H9 (cell line): ENCODE measurements at regions not wholly inside any gene's neighbourhood (a gene's known extent, or its start where the extent isn't known, plus 50 kb on each side); places are given as distances from the start of the nearest gene placed in this dataset.

Experiments used
- DNase-seq: peaks from one replicate; pipeline ENCODE4 v3.0.0-alpha.2; 2017
- H2AFZ ChIP-seq: one replicate; pipeline ENCODE4 v1.6.1; 2013; ENCODE audit warnings: mild to moderate bottlenecking, low read length, control low read depth, moderate library complexity
- H2AK5ac ChIP-seq: 2 replicates; pipeline ENCODE4 v1.6.1; 2013; ENCODE audit warnings: low read length, control low read depth, mixed read lengths; ENCODE audit not compliant: insufficient read length
- H2BK120ac ChIP-seq: one replicate; pipeline ENCODE4 v1.6.1; 2013; ENCODE audit warnings: low read depth, mild to moderate bottlenecking, low read length, control low read depth, inconsistent platforms; ENCODE audit not compliant: poor library complexity, severe bottlenecking
- H2BK12ac ChIP-seq: 2 replicates; pipeline ENCODE4 v1.6.1; 2013; ENCODE audit warnings: low read length, control low read depth, mixed read lengths, low read depth; ENCODE audit not compliant: insufficient read length
- H2BK15ac ChIP-seq: 2 replicates; pipeline ENCODE4 v1.6.1; 2013; ENCODE audit warnings: low read depth, low read length, control low read depth
- H2BK20ac ChIP-seq: one replicate; pipeline ENCODE4 v1.6.1; 2013; ENCODE audit warnings: low read depth, mild to moderate bottlenecking, low read length, control low read depth, inconsistent platforms; ENCODE audit not compliant: poor library complexity, severe bottlenecking
- H2BK5ac ChIP-seq: 2 replicates; pipeline ENCODE4 v1.6.1; 2013; ENCODE audit warnings: low read length, control low read depth, mixed read lengths; ENCODE audit not compliant: insufficient read length
- H3K14ac ChIP-seq: 2 replicates; pipeline ENCODE4 v1.6.1; 2013; ENCODE audit warnings: low read length, control low read depth; ENCODE audit not compliant: insufficient read depth
- H3K18ac ChIP-seq: 2 replicates; pipeline ENCODE4 v1.6.1; 2013; ENCODE audit warnings: low read depth, mild to moderate bottlenecking, mixed read lengths, low read length, control low read depth; ENCODE audit not compliant: insufficient read length
- H3K23ac ChIP-seq: 2 replicates; pipeline ENCODE4 v1.6.1; 2013; ENCODE audit warnings: low read length, control low read depth, mixed read lengths, low read depth; ENCODE audit not compliant: insufficient read length
- H3K23me2 ChIP-seq: 2 replicates; pipeline ENCODE4 v1.6.1; 2013; ENCODE audit warnings: low read depth, mild to moderate bottlenecking, mixed read lengths, low read length, control low read depth; ENCODE audit not compliant: insufficient read length, poor library complexity, severe bottlenecking
- H3K27ac ChIP-seq: 2 replicates; pipeline ENCODE4 v1.5.1; 2013; ENCODE audit warnings: low read length, control low read depth, mixed read lengths, low read depth; ENCODE audit not compliant: insufficient read length
- H3K27me3 ChIP-seq: 2 replicates; pipeline ENCODE4 v1.6.1; 2013; ENCODE audit warnings: low read length, control low read depth, inconsistent platforms; ENCODE audit not compliant: insufficient read depth
- H3K4ac ChIP-seq: 2 replicates; pipeline ENCODE4 v1.6.1; 2013; ENCODE audit warnings: low read depth, mild to moderate bottlenecking, control low read depth, inconsistent platforms, low read length, moderate library complexity
- H3K4me1 ChIP-seq: 2 replicates; pipeline ENCODE4 v1.6.1; 2013; ENCODE audit warnings: low read length, control low read depth, inconsistent platforms; ENCODE audit not compliant: insufficient read depth
- H3K4me2 ChIP-seq: 2 replicates; pipeline ENCODE4 v1.6.1; 2013; ENCODE audit warnings: low read length, control low read depth, mixed read lengths; ENCODE audit not compliant: insufficient read length, insufficient read depth
- H3K56ac ChIP-seq: 2 replicates; pipeline ENCODE4 v1.6.1; 2013; ENCODE audit warnings: low read depth, mild to moderate bottlenecking, mixed read lengths, low read length, control low read depth; ENCODE audit not compliant: insufficient read length
- H3K79me1 ChIP-seq: 2 replicates; pipeline ENCODE4 v1.6.1; 2013; ENCODE audit warnings: low read depth, mild to moderate bottlenecking, moderate library complexity, low read length, control low read depth, inconsistent platforms; ENCODE audit not compliant: insufficient read depth, poor library complexity, severe bottlenecking
- H3K79me2 ChIP-seq: 2 replicates; pipeline ENCODE4 v1.6.1; 2013; ENCODE audit warnings: low read length, control low read depth, inconsistent platforms; ENCODE audit not compliant: insufficient read depth
- H3K9ac ChIP-seq: 2 replicates; pipeline ENCODE4 v1.6.1; 2013; ENCODE audit warnings: low read length, control low read depth, mixed read lengths; ENCODE audit not compliant: insufficient read length; ENCODE audit errors: extremely low read depth
- H3K9me3 ChIP-seq: one replicate; pipeline ENCODE4 v1.6.1; 2013; ENCODE audit warnings: low read depth, low read length, inconsistent platforms; ENCODE audit not compliant: control insufficient read depth
- H3T11ph ChIP-seq: one replicate; pipeline ENCODE4 v1.6.1; 2013; ENCODE audit warnings: mild to moderate bottlenecking, low read length, control low read depth, inconsistent platforms
- H4K20me1 ChIP-seq: one replicate; pipeline ENCODE4 v1.6.1; 2013; ENCODE audit not compliant: control insufficient read depth, insufficient read length, insufficient read depth
- H4K5ac ChIP-seq: 2 replicates; pipeline ENCODE4 v1.6.1; 2013; ENCODE audit warnings: low read depth, mild to moderate bottlenecking, mixed read lengths, low read length, control low read depth; ENCODE audit not compliant: insufficient read length
- H4K8ac ChIP-seq: replicated peaks from 2 replicates; pipeline ENCODE4 v1.6.1; 2013; ENCODE audit warnings: low read length, control low read depth, mixed read lengths, low read depth; ENCODE audit not compliant: insufficient read length
- H4K91ac ChIP-seq: 2 replicates; pipeline ENCODE4 v1.6.1; 2013; ENCODE audit warnings: low read depth, mild to moderate bottlenecking, moderate library complexity, mixed read lengths, low read length, control low read depth; ENCODE audit not compliant: insufficient read length
- H3K27ac Mint-ChIP-seq, 3 experiments: 2 replicates in 2 of 3; 3 replicates in 1 of 3; pipeline ENCODE4 v1.8.0; 2020 to 2021; ENCODE audit warnings: mixed read lengths in 3 of 3, mild to moderate bottlenecking in 1 of 3, moderate library complexity in 1 of 3
- H3K27me3 Mint-ChIP-seq: 2 replicates; pipeline ENCODE4 v1.8.0; 2021; ENCODE audit warnings: low read depth, mild to moderate bottlenecking, moderate library complexity, mixed read lengths
- H3K36me3 Mint-ChIP-seq, 3 experiments: 2 replicates in 2 of 3; 3 replicates in 1 of 3; pipeline ENCODE4 v1.8.0; 2020 to 2021; ENCODE audit warnings: low read depth in 3 of 3, mixed read lengths in 3 of 3; ENCODE audit not compliant: insufficient read depth in 1 of 3
- H3K4me1 Mint-ChIP-seq, 2 experiments: 2 replicates each; pipeline ENCODE4 v1.8.0; 2020; ENCODE audit warnings: mixed read lengths in 2 of 2
- H3K4me3 Mint-ChIP-seq, 2 experiments: 2 replicates in 1 of 2; 3 replicates in 1 of 2; pipeline ENCODE4 v1.8.0; 2020 to 2021; ENCODE audit warnings: mild to moderate bottlenecking in 2 of 2, mixed read lengths in 2 of 2, moderate library complexity in 1 of 2
- H3K9me3 Mint-ChIP-seq, 2 experiments: 2 replicates in 1 of 2; 3 replicates in 1 of 2; pipeline ENCODE4 v1.8.0; 2020; ENCODE audit warnings: mild to moderate bottlenecking in 2 of 2, mixed read lengths in 2 of 2, moderate library complexity in 1 of 2
- WGBS: extraction: QIAGEN DNeasy Blood & Tissue Kit; methylation state at CpG from one replicate; pipeline ENCODE4 v1.1.7; 2013; ENCODE audit warnings: missing lambda C conversion rate, low lambda C conversion rate, mixed read lengths; ENCODE audit not compliant: insufficient read length; ENCODE audit errors: extremely low coverage; 5-methylcytosine and 5-hydroxymethylcytosine counted together
- TF ChIP-seq, protein P1 (sequence below): fragments of 200-600 bp; sonication (generic); conservative IDR thresholded peaks from 3 replicates; pipeline ENCODE4 v1.8.0; 2021; ENCODE audit warnings: antibody characterized with exemption, mild to moderate bottlenecking

DNA sequence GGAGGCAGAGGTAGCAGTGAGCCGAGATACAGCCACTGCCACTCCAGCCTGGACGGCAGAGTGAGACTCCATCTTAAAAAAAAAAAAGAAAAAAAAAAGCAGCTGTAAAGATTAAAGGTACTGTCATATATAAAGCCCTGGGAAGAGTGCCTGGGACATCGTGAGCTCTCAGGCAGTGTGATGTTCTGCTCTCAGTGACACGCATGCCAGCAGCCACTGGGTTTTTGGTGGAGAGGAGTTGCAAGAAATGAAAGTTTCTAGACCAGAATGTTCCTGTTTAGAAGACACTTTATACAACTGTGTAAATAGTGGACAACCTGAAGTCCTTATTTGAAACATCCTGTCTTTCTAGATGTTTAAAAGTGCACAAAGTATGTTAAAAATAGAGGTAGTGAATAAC, 213.2 kb downstream of the IRF8 start:
- Histone ChIP-seq H3K9me3 (no peaks in the 10 kb centered on the region), H3K23ac (no peak overlapping the region), H4K5ac (no peak overlapping the region), H2BK5ac (no peak overlapping the region), H3K9ac (no peak overlapping the region), H3K79me2 (no peaks in the 10 kb centered on the region), H3T11ph (no peak overlapping the region), H2AK5ac (no peak overlapping the region), H3K23me2 (no peaks in the 10 kb centered on the region), H2BK15ac (no peak overlapping the region), H4K91ac (no peak overlapping the region), H3K18ac (no peak overlapping the region), H2BK20ac (no peak overlapping the region), H2BK120ac (no peak overlapping the region), H2BK12ac (no peak overlapping the region), H4K8ac (no peak overlapping the region), H3K27ac (no peak overlapping the region), H3K4ac (no peak overlapping the region), H2AFZ (no peak overlapping the region), H3K4me2 (no peak overlapping the region), H3K14ac (no peak overlapping the region), H4K20me1 (no peaks in the 10 kb centered on the region), H3K79me1 (no peaks in the 10 kb centered on the region), H3K27me3 (no peaks in the 10 kb centered on the region), H3K56ac (no peak overlapping the region), H3K4me1 (no peaks in the 10 kb centered on the region)
- no peaks in the 10 kb centered on the region; a peak in 2 of 5 replicates for H3K9me3 Mint-ChIP-seq
- no peak overlapping the region; a peak in 1 of 5 replicates for H3K4me3 Mint-ChIP-seq
- TF ChIP-seq, protein P1, sequence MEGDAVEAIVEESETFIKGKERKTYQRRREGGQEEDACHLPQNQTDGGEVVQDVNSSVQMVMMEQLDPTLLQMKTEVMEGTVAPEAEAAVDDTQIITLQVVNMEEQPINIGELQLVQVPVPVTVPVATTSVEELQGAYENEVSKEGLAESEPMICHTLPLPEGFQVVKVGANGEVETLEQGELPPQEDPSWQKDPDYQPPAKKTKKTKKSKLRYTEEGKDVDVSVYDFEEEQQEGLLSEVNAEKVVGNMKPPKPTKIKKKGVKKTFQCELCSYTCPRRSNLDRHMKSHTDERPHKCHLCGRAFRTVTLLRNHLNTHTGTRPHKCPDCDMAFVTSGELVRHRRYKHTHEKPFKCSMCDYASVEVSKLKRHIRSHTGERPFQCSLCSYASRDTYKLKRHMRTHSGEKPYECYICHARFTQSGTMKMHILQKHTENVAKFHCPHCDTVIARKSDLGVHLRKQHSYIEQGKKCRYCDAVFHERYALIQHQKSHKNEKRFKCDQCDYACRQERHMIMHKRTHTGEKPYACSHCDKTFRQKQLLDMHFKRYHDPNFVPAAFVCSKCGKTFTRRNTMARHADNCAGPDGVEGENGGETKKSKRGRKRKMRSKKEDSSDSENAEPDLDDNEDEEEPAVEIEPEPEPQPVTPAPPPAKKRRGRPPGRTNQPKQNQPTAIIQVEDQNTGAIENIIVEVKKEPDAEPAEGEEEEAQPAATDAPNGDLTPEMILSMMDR = no peak
- H3K4me1 Mint-ChIP-seq = peaks cover 8 to 13% of the 10 kb centered on the region in 2 experiments
- H3K27ac Mint-ChIP-seq = no peak overlapping the region
- H3K36me3 Mint-ChIP-seq = no peaks in the 10 kb centered on the region
- peaks cover 13% of the 10 kb centered on the region for H3K27me3 Mint-ChIP-seq
- WGBS = no CpG with 5 or more reads among the region's 4 CpGs
- DNase-seq = no peak
